HG03571 (cell line): ENCODE measurements at regions not wholly inside any gene's neighbourhood (a gene's known extent, or its start where the extent isn't known, plus 50 kb on each side); places are given as distances from the start of the nearest gene placed in this dataset.

ENCODE experiments used
- ATAC-seq: cut with Tn5 transposase; IDR thresholded peaks from one replicate; pipeline ENCODE4 v1.9.1; 2021; ENCODE audit not compliant: unreplicated experiment

DNA sequence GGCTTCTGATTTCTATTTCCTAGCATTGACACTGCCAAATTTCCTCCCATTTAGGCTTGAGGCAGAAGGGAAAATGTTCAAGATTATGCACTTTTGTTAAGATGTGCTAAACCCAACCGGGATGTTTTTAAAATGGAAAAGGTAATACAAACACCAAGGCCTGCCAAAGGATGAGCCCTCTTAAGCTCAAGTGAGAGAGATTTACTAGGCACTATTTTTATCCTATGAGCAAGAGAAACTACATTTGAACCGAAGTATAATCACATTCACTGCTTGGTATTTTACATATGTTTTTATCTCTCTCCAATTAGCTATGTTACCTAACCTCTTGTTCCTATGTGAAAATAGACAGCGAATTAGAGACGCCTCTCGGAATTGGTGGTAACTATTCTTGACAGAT lies 295.8 kb downstream of the GABRB3 start:
- no peak for ATAC-seq

DNA sequence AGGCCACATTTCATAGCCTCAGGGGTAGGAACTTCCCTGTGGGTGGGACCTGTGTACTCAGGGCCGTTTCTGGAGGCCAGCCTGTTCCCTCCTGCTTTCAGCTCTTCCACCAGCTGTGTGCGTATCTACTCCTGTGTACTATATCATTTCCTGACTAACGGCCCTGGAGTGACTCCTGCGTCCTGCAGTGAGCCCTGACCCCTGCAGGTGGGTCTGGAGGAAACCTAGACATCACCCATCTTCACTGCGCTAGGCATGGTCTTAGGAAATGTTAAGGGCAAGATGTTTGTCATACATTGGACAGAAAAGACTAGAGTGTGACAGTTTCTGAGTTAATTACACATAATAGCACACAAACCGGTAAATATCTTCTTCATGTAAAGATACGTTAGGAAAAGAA lies 297.3 kb downstream of the GABRB3 start:
- no peak for ATAC-seq

DNA sequence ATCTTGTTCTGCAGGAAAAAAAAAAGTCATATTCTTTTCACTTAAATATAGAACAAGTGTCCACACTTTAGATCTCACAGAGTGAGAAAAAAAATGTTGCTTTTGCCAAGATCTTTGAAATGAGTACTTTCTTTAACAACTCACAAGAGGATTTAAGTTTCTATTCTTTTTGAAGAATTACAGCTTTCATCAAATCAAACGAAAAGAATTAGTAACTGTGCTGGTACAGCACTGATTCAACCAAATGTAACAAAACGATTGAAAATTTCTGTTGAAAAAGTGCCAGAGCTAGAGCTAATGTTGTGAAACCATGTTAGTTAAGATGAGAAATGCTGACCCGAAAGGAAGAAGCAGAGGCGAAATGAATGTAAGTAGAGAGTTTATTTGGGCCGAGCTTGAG lies 300.2 kb downstream of the GABRB3 start:
- ATAC-seq = no peak

DNA sequence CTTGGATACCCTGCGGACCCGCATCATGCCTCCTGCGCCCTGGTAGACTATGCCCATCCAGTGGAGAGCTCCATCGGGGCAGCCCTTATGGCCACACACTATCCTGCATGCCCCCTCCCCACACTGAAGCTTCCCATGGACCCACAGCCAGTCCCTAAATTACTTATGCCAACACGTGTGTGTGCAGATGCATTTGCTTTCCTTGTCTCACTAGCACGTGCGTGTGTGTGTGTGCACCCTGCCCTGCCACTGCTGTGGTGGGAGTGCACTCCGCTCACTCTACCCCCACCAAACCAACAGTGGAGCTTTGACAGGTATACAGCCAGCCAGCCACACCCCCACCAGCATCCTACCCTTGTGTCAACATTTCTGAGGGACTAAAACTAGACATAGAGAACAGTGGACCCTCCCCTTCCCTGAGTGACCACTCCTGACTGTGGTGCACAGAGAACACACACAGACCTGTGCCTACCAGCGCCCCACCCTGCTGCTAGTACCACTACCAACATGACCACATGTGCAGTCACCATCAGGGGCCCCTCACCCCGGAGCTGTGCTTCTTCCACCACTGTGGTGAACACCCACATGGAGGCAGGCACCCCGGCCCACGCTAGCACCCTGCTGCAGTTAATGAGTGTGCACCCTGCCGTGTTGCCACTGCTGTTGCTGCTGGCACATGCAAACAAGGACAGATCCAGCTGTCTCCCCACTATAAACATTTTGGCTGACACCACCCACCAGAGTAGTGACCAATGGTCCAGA lies 310.8 kb downstream of the GABRB3 start:
- no peak for ATAC-seq

DNA sequence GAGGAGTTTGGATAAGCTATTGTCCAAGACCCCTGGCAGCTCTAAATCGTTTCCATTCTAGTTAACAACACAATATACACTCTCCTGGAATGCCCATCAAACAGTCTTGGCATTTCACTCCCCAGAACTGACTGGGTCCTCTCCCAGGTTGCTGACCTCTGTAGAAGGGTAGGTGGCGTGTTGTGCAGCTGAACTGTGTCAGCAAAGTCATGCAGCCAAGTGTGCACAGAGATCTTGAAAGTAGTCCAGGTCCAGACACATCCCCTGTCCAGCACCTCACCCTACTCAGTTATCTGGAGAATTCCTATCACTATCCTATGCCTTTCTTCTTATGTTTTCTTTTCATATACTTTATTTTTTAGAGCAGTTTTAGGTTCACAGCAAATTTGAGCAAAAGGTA lies 312.7 kb downstream of the GABRB3 start:
- no peak for ATAC-seq

DNA sequence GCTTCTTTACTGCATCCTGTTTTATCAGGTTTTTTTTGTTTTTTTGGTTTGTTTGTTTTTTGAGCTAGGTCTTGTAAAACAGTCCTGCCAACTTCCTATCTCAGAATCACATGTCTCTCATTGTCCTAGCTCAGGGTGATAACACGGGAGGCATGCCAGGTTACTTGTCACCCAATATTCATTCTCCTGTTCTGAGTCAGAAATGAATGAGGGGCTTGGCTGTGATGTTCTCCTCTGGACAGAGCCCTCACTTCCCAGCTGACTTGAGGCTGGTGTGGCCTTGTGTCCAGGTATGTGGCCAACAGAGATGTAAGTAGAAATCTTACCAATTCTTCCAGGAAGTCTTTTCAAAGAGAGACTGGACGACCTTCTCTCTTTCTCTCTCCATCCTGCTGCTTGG lies 317.0 kb downstream of the GABRB3 start:
- ATAC-seq = no peak

DNA sequence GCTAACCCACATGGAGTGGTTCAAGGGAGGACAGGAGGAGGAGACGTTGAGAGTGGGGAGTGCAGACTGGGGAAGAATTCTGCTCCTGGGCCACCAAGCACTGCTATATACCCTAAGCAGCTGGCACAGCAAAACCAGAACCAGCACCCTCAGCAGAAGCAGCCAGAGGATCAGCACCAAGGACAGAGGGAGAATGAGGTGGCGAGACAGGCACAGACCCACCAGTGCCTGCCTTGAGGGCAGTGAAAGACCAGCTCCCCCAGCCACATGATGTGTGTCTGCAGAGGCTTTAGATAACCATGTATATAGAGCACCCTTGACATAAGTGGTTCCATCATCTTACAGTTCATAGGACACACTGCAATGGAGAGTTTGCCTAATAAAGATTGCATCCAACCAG lies 319.0 kb downstream of the GABRB3 start:
- ATAC-seq = no peak

DNA sequence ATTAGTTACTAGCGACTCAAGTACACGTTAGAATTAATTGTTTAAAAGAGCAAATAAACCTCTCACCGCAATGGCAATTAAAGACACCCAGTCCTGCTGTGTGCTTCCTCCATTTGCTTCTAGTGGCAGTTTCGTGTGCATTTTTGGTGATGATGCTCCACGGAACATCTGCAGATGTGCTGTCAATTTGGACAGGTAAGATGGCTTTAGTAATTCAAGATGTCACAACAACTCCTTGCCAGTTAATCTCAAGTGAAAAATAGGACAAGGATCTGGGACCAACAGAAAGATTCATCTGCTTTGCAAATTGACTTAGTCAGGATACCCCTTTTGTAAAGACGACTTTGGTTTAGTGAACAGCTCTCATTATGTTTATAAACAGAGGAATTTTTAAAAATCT lies 320.9 kb downstream of the GABRB3 start:
- no peak for ATAC-seq

DNA sequence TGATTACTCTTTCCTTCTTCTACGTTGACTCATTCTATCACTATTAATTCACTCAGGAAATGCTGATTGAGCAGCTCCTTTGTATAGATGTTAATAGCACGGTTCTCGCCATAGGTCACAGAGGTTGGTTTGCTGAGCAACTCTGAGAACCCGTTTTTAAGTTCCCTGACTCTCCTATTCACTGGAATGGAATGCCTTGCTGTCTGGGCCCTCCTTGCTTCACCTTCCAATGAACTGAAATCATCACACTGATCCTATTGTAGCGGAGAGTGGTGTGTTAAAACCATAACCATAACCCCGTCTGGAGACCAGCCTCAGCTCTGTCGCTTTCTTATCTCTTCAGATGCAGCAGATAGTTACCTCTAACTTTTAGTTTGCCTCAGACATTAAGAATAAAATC lies 323.6 kb downstream of the GABRB3 start:
- no peak for ATAC-seq

DNA sequence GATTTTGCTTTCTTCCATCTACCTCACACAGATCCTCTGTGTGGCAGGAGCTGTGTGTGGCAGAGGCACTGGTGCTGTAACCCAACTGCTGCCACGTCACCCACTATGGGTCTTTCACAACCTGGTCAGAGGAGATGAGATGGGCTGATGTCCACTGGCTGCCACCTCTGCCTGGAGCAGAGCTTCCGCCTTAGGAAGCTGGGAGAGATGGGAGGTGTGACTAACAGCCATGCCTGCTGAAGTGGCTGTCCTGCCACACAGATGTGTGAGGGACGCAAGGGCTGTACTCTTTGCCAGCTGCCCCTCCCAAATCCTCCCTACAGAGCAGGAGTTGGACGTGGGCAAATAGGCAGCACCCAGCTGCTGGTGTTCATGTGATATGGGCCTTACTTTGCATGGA lies 329.5 kb downstream of the GABRB3 start:
- ATAC-seq = no peak

DNA sequence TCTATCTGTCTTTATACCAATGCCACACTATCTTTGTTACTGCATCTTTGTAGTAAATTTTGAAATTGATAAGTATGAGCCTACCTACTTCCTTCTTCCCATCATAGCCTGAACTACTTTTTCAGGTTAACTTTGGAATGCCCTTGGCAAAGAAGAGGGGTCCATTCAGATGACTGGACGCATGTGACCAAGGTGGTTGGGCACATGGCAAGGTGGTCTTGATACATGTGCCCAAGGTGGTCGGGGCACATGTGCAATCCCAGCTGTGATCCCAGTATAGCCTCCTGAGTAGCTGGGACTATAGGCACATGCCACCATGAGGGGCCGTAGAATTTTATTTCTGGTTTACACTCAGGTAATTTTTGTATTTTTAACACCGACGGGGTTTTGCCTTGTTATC lies 330.2 kb downstream of the GABRB3 start:
- no peak for ATAC-seq

DNA sequence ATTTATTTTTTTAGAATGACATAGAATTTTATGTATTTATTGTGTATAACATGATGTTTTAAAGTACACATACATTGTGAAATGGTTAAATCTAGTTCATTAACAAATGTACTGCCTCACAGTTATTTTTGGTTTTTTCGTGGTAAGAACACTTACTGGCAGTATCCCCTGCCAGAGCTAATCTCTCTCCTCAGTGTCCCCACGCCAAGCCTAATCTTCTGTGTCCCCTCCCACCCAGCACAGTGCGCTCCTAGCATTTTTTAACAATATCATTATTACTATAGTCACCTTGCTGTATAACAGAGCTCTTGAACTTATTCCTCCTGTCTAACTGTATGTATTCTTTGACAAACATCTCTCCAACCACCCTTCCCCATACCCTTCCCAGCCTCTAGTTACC lies 333.2 kb downstream of the GABRB3 start:
- ATAC-seq = no peak

DNA sequence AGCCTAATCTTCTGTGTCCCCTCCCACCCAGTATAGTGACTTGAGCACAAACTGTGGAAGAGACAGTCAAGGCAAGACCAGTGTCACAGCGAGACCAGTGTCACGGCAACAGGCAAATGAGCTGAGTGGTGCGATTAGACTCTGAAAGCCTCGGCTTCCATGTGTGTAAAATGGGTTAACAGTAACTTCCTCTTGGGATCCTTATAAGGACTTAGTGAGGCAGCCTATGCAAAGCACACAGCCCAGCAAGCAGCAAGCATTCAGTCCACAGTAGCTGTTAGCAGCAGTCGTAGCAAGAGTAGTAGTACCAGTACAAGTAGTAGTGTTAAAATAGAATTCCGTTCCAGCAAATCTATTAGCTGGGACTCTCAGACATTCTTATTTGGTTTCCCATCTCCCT lies 334.1 kb downstream of the GABRB3 start:
- no peak for ATAC-seq

DNA sequence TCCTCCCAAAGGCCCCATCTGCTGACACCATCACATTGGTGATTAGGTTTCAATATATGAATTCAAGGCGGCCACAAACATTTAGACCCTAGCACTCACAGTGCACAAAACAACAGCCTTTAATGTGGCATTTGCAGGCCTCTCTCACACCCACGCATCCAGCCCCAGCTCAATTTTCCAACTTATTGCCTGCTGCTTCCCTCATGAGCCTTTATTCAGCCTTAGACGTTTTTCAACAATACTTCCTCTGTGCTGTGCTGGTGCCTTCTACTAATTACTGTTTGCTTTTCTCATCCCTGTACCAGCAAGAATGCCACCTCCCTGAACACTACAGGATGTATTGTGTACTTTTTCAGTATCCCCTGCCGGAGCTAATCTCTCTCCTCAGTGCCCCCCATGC lies 334.6 kb downstream of the GABRB3 start:
- no peak for ATAC-seq

DNA sequence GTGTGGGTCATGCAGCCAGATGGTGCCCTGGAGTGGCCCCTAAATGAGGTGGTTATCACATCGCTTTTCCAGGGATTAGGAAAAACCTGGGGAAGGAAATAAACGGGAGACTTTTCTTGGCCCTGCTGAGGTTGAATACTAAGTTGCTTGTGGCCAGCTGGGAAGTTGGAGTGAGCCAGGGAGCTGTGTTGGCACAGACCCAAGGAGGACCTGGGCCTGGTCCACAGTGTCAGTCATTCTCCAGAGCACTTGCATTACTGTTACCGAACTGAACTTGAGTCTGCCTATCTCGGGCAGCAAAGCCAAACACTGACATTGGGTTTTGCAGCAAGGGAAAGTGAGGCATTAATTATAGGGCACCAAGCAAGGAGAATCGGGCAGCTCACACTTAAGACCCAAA lies 339.0 kb downstream of the GABRB3 start:
- ATAC-seq = no peak

DNA sequence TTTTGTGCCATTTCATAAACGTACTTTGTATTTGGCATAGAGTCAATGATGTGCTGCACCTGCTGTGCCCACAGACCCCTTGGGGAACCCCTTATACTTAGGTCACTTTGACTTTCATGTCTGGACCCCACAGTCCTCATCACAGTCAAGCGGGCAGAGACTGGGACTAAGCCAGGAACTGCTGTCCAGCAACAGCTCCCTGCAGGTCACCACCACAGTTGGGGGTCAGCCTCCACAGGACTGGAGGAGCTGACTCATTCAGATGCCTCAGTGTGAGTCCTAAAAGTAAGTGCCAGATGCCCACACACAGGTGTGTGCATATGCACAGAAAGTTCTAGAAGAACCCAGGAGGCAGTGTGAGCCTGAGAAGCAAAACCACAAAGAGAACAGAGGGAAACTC lies 339.8 kb downstream of the GABRB3 start:
- ATAC-seq = no peak

DNA sequence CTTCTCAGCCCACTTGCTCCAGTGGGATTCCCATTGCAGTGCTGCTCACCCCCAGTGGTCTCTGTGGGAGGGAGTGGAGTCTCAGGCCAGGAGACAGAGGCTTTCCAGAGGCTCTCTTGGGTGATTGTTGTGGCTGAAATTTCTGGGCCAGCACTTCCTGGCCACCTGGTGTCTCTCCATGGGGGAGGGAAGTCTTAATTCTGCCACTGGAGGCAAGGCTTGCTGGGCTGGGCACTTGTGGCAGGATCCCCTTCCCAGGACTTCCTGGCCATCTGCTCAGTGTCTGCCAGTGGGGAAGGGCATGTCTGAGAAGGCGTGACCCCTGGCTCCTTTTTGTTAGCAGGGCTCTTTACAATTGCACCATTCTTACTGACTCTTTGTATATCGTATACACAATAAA lies 351.8 kb downstream of the GABRB3 start:
- no peak for ATAC-seq

DNA sequence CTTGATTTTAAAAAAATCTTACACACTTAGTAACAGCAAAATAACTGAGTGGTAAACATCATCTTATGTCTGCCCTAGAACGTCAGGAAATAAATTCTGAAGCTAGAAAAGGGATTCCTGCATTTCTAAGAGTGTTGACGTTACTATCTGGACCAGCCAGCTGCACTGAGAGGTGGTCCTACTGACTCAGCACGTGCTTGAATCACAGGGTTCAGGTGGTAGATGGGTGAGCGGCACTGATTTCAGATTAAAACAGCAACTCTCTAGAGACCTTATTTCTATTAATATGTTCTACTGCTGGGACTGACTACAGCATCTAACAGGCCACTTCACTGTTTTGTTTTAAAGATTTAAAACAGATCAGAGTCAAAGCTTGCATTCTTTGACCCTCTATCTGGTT lies 377.2 kb downstream of the GABRB3 start:
- ATAC-seq = no peak

DNA sequence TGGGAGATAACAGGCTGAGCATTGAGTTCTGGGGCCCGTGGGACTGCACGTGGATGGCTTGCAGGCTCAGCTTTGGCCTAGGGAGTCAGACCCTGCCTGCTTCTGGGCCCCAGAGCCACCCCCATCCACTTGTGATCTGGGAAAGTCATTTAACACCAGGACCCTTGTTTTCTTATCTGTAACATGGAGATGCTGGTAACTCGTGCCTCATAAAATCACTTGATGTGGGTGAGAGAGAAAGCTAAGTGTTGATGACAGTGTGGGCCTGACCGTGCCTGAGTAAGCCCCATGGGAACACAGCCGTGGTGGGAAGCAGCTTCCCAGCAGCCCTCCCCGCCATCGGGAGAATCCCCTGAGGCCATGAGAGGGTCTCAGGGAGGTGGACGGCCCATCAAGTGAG lies 378.1 kb downstream of the GABRB3 start:
- ATAC-seq = no peak

DNA sequence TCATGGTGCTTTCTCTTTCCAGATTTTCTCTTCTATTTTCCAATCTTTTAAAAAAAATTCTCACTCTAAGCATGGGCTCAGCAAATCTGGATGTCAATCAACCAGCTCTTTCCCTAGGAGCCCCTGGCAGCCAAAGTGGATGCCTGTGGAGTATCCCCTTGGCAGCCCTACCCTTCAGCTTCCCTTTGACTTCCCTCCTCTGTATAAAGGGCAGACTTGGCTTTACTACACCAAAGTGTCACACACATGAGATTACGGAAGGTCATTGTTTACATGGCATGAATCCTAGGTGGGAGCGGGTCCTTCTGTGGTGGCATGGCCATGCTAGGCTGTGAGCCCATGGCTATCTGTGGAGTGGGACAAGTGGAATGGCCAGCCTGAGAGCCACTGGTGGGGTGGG lies 379.9 kb downstream of the GABRB3 start:
- no peak for ATAC-seq

DNA sequence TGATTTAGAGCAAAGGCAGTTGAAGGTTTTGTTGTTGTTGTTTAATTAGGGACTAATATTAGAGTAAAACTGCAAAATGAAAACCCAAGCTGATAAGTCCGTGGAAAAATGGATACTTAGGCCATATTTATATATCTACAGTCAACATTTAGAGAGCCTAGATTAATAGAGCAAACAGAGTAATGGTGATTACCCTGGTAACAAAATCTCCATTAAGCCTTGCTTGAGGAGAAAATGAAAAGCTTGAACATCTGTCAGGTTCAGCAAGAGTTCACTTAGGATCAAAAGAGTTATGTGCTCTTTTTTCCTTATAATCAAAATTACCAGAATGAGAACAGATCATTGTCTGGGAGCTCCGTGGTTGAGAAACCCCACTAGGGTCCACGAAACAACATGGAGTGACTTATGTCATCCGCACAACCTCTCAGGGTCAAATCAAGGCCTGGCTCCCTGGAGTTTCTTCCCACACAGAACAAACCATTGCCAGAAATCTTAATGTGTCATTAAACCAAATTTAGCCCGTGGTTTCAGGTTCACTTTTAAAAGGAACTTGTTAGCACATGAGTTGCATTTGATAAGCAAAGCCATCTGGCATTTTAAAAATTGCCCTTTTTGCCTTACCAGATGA lies 381.2 kb downstream of the GABRB3 start:
- ATAC-seq = no peak

DNA sequence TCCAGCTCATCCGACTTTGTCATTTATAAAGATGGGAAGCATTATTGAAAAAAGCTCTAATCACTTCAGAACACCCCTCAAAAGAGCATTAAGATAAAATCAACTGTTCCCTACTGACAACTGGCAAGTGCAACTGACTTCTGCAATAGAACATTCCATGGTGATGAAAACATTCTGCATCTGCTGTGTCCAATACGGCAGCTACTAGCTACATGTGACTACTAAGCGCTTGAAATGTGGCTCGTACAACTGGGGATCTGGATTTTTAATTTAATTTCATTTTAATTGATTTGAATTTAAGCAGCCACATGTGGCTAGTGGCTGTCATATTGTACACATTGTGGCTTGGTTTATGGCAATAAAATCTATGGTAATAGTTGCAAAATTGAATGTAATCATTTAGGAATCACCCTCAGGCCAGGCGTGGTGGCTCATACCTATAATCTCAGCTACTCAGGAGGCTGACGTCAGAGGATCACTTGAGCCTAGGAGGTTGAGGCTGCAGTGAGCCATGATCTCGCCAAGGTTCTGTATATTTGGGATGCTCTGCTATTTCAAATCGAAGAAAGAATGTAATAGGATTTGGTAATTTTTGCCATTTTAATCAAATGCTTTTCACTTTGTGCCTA lies 390.3 kb downstream of the GABRB3 start:
- no peak for ATAC-seq

DNA sequence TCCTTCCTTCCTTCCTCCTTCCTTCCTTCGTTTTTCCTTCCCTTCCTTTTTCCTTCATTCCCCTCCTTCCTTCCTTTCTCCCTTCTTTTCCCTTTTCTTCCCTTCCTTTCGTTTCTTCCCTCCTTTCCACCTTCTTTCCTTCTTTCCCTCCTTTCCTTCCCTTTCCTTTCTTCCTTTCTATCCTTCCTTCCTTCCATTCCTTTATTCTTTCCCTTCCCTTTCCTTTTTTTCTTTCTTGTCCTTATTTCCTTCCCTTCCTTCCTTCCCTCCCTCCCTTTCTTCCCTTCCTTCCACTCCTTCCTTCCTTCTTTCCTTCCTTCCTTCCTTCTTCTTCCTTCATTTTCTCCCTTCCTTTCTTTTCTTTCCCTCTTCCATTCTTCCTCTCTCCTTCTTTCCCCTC lies 394.6 kb downstream of the GABRB3 start:
- no peak for ATAC-seq
